Body of pancreas (tissue), 4 donors: ENCODE measurements at regions not wholly inside any gene's neighbourhood (a gene's known extent, or its start where the extent isn't known, plus 50 kb on each side); places are given as distances from the start of the nearest gene placed in this dataset.

ENCODE experiments used
- POLR2A ChIP-seq, 3 donors: fragments of 450-650 bp; IDR thresholded peaks; one replicate each; pipeline ENCODE4 v1.6.1; 2016; ENCODE audit warnings: antibody characterized with exemption in 3 of 3, mild to moderate bottlenecking in 2 of 3
- TF ChIP-seq, protein P1 (sequence below), 7 experiments: fragments of 450-650 bp in 4 of 7; fragments of 200-600 bp in 3 of 7; sonication (generic) in 3 of 7; IDR thresholded peaks; one replicate each; pipeline ENCODE4 v1.5.1; 2016 to 2019; ENCODE audit warnings: antibody characterized with exemption in 7 of 7

DNA sequence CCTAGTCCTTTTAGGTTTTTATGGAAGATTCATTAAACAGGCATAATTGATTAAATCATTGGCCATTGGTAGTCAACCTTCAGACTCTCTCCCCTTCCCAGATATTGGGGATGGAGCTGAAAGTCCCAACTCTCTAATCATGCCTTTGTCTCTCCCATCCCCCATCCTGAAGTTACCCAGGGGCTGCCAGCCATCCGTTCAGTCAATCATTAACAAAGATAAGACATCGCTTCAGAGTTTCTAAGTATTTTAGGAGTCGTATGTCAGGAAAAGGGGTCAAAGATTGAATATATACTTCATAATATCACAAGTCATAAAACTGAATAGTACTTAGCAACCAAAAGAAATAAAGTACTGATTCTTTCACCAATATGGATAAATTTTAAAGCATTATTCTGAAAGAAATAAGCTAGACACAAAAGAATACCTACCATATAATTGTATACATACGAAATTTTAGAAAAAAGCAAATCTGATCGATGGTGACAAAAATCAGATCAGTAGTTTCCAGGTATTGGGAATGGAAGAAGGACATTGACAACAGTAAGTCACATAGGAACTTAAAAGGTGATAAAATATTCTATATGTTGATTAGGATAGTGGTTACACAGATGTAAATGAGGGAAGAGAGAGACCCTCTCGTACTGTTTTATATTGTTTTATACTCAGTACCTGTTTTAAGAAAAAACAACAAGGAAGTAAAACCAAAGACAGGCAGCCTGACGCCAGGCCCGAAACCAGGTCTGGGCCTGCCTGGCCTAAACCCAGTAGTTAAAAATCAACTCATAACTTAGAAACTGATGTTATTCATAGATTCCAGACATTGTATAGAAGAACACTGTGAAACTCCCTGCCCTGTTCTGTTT lies 414.4 kb downstream of the DAD1 start:
- no peak for TF ChIP-seq POLR2A (IDR thresholded peaks at IDR 0.05)
- TF ChIP-seq, protein P1, sequence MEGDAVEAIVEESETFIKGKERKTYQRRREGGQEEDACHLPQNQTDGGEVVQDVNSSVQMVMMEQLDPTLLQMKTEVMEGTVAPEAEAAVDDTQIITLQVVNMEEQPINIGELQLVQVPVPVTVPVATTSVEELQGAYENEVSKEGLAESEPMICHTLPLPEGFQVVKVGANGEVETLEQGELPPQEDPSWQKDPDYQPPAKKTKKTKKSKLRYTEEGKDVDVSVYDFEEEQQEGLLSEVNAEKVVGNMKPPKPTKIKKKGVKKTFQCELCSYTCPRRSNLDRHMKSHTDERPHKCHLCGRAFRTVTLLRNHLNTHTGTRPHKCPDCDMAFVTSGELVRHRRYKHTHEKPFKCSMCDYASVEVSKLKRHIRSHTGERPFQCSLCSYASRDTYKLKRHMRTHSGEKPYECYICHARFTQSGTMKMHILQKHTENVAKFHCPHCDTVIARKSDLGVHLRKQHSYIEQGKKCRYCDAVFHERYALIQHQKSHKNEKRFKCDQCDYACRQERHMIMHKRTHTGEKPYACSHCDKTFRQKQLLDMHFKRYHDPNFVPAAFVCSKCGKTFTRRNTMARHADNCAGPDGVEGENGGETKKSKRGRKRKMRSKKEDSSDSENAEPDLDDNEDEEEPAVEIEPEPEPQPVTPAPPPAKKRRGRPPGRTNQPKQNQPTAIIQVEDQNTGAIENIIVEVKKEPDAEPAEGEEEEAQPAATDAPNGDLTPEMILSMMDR (IDR thresholded peaks at IDR 0.05), result no peak
